ENCODE measurements at regions not wholly inside any gene's neighbourhood (a gene's known extent, or its start where the extent isn't known, plus 50 kb on each side); places are given as distances from the start of the nearest gene placed in this dataset.
A peak's percentile ranks its signal among the peaks of the same experiment; 100 is the strongest.

DNA sequence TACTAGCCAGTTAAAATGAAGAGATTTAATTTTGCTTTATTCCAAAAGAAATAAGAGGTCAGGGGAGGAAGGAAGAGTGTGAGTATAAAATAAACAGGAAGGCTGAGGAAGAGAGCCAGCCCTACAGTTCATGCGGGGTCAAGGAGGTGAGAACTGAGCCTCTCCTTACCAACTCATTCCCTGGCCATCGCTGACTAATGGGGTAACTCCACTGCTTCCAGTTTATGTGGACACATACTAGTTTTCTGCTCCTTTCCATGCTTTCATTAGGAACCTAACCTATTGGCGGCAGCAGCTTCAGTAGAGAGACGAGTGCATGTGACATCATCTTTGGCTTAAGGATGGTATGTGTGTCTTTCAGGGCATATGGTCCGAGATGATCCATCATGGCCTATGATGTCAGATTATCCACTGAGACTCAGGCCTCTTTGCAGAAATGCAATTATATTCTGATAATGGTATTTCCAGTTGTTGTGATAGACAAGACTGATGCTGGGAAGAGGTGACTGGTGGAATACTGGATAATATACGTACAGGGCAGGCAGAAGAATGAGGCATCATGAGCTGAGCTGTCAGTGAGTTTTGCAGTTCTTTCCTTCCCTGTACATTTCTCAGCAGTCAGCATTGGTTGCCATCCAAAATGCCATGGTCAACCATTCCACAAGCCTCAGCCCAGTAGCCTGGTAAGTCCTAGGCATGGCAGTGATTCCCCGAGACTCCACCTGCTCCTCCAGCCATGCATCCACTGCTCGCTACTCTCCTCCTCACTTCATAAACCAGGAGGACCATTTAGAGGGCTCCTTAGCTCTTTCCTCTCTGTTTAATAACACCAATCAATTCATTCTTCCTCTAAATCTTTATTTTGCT lies 184.6 kb upstream of the OSR1 start:
- no peak overlapping the region for H3K27ac ChIP-seq (ENCODE audit: low read length)
- H3K27me3 ChIP-seq (ENCODE audit: control insufficient read depth, insufficient read depth, low read length): no peaks in the 10 kb centered on the region
- no peak for DNase-seq
- 98% methylated on average over 4 of the region's 8 CpGs for WGBS (ENCODE audit: insufficient coverage, low lambda C conversion rate)
- H3K36me3 ChIP-seq (ENCODE audit: control insufficient read depth, insufficient read depth, low read length): no peaks in the 10 kb centered on the region
- H3K9me3 ChIP-seq (ENCODE audit: control insufficient read depth, low read depth, low read length): no peaks in the 10 kb centered on the region
- no peak overlapping the region for H3K4me3 ChIP-seq (ENCODE audit: low read length)
- no peaks in the 10 kb centered on the region for H3K4me1 ChIP-seq (ENCODE audit: control insufficient read depth, insufficient read depth, low read length)

DNA sequence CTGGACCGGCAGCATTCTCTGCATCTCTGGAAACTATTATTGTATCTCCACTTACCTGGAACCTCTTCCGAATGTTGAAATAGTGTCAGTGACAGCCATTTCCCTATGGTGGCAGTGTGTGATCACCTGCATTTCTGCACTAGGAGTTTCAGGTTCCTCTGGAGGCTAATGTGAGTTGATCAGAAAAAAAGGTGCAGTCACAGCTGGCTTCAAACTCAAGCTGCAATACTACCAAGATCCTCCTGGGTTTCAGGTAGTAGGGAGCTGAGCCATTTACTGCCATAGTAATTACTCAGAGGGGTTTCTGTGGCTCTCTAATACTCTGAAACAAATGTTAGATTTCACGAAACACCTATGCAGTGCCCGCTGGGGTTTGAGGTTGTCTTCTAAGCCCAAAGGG lies 183.5 kb upstream of the OSR1 start:
- no peaks in the 10 kb centered on the region for H3K36me3 ChIP-seq (ENCODE audit: control insufficient read depth, insufficient read depth, low read length)

DNA sequence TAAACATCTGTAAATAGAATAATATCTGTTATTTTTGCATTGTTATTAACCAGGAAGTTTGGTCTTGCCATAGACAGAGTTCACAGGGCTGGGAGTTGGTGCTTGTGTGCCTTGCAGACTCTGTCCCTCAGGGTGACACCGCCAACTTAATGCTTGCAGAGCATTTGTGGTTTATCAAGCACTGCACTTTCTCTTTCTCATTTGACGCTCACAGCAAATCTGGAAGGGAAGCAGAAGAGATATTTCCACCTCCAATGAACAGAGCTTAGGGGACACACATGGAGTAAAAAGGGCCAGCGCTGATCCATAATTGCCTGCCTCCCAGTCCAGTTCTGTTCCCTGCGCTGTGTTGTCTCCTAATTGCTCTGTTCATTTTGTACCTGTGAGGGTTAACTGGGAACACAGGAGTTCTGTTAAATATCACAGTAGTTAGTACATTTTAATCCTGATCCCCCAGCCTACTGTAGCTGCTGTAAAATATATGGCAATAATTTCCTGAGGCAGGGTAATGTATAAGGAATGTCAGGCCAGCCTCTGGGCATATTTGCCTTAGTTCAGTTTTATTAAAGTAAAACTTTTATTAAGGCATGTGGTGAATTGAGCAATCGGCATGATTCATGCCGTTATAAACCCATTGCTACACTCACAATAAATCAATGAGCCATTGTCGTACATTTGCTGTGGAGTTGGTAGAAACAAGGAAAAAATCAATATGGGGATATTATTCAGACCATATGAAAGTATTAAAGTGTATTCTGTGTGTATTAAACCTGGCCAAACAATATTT lies 182.5 kb upstream of the OSR1 start:
- no peak overlapping the region for H3K27ac ChIP-seq (ENCODE audit: low read length)
- H3K4me3 ChIP-seq (ENCODE audit: low read length): no peak overlapping the region
- DNase-seq: peak in 1 of 2 donors; percentile 8
- no peaks in the 10 kb centered on the region for H3K9me3 ChIP-seq (ENCODE audit: control insufficient read depth, low read depth, low read length)
- H3K27me3 ChIP-seq (ENCODE audit: control insufficient read depth, insufficient read depth, low read length): no peaks in the 10 kb centered on the region
- WGBS (ENCODE audit: insufficient coverage, low lambda C conversion rate): 90% methylated on average over 2 of the region's 7 CpGs
- H3K4me1 ChIP-seq (ENCODE audit: control insufficient read depth, insufficient read depth, low read length): no peaks in the 10 kb centered on the region
- H3K36me3 ChIP-seq (ENCODE audit: control insufficient read depth, insufficient read depth, low read length): no peaks in the 10 kb centered on the region

More for the DNA sequence above, 183.5 kb upstream of the OSR1 start:
- no CpG with 5 or more reads among the region's 4 CpGs for WGBS (ENCODE audit: insufficient coverage, low lambda C conversion rate)
- Histone ChIP-seq H3K27me3 (ENCODE audit: control insufficient read depth, insufficient read depth, low read length) (no peaks in the 10 kb centered on the region), H3K4me1 (ENCODE audit: control insufficient read depth, insufficient read depth, low read length) (no peaks in the 10 kb centered on the region), H3K9me3 (ENCODE audit: control insufficient read depth, low read depth, low read length) (no peaks in the 10 kb centered on the region), H3K4me3 (ENCODE audit: low read length) (no peak overlapping the region), H3K27ac (ENCODE audit: low read length) (no peak overlapping the region)
- no peak for DNase-seq

DNA sequence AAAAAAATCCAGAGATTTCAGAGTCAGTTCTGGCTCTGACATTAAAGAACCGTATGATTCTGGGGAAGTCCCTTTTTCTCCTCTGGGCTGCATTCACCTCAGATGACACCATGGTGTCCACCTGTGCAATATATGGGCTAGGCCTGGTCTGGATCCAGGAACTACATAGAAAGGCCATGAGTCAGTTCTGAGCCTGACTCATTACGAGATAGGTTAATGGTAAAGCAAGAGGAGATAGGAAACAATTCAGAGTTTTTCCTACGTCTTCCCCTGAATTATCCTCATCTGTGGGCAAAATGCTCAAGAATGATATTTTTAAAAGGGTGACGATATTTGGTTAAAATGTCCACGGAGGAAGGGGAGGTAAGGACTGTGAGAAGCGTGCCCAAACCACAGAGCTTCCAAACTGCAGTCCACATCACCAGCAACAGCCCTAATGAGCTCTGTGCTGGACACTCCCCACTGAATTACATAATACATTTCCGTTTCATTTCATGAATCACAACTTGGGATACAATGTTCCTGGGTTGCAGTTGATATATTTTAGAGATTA lies 180.1 kb upstream of the OSR1 start:
- Histone ChIP-seq H3K4me3 (ENCODE audit: low read length) (no peak overlapping the region), H3K36me3 (ENCODE audit: control insufficient read depth, insufficient read depth, low read length) (no peaks in the 10 kb centered on the region), H3K27ac (ENCODE audit: low read length) (no peak overlapping the region), H3K27me3 (ENCODE audit: control insufficient read depth, insufficient read depth, low read length) (no peaks in the 10 kb centered on the region), H3K4me1 (ENCODE audit: control insufficient read depth, insufficient read depth, low read length) (no peaks in the 10 kb centered on the region), H3K9me3 (ENCODE audit: control insufficient read depth, low read depth, low read length) (no peaks in the 10 kb centered on the region)
- no peak for DNase-seq
- no CpG with 5 or more reads among the region's 7 CpGs for WGBS (ENCODE audit: insufficient coverage, low lambda C conversion rate)

DNA sequence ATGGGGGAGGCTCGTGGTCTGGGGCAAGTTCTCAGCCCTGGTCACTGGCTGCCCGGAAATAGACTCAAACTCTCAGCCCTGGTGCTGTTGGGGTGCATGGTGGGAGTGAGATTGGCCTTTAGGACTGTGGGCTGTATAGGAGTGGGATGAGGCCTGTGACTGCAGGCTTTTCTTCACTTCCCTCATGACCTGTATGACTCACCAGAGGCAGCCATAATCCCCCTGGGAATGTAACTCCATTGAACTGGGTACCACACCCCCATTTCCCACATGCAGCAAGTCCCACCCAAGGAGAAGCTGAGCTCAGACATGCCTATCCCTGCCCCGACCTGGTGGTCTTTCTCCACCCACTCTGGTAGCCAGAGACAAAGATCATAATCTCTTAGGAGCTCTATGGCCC lies 177.7 kb upstream of the OSR1 start:
- Histone ChIP-seq H3K27me3 (ENCODE audit: control insufficient read depth, insufficient read depth, low read length) (no peaks in the 10 kb centered on the region), H3K27ac (ENCODE audit: low read length) (no peak overlapping the region), H3K9me3 (ENCODE audit: control insufficient read depth, low read depth, low read length) (no peaks in the 10 kb centered on the region), H3K36me3 (ENCODE audit: control insufficient read depth, insufficient read depth, low read length) (no peaks in the 10 kb centered on the region), H3K4me1 (ENCODE audit: control insufficient read depth, insufficient read depth, low read length) (no peaks in the 10 kb centered on the region), H3K4me3 (ENCODE audit: low read length) (no peak overlapping the region)
- DNase-seq: no peak
- no CpG with 5 or more reads among the region's 3 CpGs for WGBS (ENCODE audit: insufficient coverage, low lambda C conversion rate)

DNA sequence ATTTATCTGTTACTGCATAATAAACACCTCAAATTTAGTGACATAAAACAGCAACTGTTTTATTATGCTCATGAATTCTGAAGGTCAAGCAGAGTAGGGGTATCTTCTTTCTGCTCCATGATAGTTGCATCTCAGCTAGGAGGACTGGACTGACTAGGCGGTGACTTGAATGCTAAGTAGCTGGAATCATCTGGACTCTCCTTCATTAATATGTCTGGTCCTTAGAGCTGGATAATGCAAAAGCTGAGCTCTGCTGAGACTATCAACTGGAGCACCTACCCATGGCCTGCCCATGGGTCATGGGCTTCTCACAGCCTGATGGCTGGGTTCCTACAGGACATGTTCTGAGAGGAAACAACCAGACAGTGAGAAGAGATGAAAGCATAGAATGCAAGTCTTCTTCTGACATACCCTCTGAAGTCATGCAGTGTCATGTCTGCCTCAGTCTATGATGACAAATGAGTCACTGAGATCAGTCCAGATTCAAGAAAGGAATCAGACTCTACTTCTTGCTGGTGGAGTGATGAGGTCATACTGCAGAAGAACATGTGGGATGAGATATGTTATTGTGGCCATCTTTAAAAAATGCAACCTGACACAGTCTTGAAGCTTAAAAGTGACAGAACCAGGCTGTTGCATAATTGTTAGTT lies 174.2 kb upstream of the OSR1 start:
- WGBS (ENCODE audit: insufficient coverage, low lambda C conversion rate): no CpG with 5 or more reads among the region's 1 CpG
- no peaks in the 10 kb centered on the region for H3K27me3 ChIP-seq (ENCODE audit: control insufficient read depth, insufficient read depth, low read length)
- DNase-seq: no peak

DNA sequence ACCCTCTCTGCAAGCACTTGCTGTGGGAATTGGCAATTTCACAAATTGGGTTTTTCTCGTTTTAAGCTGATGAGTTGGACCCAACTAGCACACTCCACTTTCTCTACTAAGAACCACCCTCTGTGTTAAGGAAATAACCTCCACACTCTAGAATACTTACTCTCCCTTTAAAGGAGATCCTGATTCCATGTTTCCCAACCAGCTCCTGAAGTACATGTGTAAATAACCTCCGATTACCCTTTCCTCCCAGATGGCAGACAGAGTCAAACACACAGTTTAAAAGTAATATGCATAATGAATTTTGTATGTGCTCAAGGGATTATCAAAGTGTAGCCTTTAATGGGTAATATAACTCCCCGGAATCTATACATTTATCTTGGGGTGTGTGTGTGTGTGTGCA lies 171.3 kb upstream of the OSR1 start:
- H3K27ac ChIP-seq (ENCODE audit: low read length): no peak overlapping the region
- no peaks in the 10 kb centered on the region for H3K4me1 ChIP-seq (ENCODE audit: control insufficient read depth, insufficient read depth, low read length)
- no peaks in the 10 kb centered on the region for H3K36me3 ChIP-seq (ENCODE audit: control insufficient read depth, insufficient read depth, low read length)
- DNase-seq: no peak
- H3K4me3 ChIP-seq (ENCODE audit: low read length): no peak overlapping the region
- WGBS (ENCODE audit: insufficient coverage, low lambda C conversion rate): no CpG with 5 or more reads among the region's 3 CpGs
- no peaks in the 10 kb centered on the region for H3K9me3 ChIP-seq (ENCODE audit: control insufficient read depth, low read depth, low read length)
- no peaks in the 10 kb centered on the region for H3K27me3 ChIP-seq (ENCODE audit: control insufficient read depth, insufficient read depth, low read length)

More for the DNA sequence above, 174.2 kb upstream of the OSR1 start:
- no peaks in the 10 kb centered on the region for H3K9me3 ChIP-seq (ENCODE audit: control insufficient read depth, low read depth, low read length)
- H3K36me3 ChIP-seq (ENCODE audit: control insufficient read depth, insufficient read depth, low read length): no peaks in the 10 kb centered on the region
- H3K4me1 ChIP-seq (ENCODE audit: control insufficient read depth, insufficient read depth, low read length): no peaks in the 10 kb centered on the region
- no peak overlapping the region for H3K27ac ChIP-seq (ENCODE audit: low read length)
- H3K4me3 ChIP-seq (ENCODE audit: low read length): no peak overlapping the region

DNA sequence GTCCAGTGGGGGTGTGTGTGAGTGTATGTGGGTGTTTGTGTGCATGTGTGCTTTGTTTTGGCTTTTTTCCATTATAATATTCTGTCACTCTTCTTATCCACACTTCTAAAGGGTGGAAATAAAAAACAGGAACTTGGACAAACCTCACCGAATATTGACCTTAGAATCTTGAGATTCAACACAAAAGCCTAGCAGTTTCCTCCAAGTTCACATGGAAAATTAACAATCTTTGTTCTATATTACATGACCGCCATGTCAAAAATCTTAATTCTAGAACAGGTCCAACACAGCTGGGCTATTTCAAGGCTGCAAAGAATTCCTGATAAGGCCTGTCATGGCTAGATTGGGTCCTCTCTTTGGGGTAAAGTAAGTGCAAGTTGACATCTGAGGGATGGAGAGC lies 169.3 kb upstream of the OSR1 start:
- H3K27ac ChIP-seq (ENCODE audit: low read length): no peak overlapping the region
- no peak for DNase-seq
- no peaks in the 10 kb centered on the region for H3K27me3 ChIP-seq (ENCODE audit: control insufficient read depth, insufficient read depth, low read length)
- no peaks in the 10 kb centered on the region for H3K36me3 ChIP-seq (ENCODE audit: control insufficient read depth, insufficient read depth, low read length)
- 100% methylated on average over 1 of the region's 2 CpGs for WGBS (ENCODE audit: insufficient coverage, low lambda C conversion rate)
- no peak overlapping the region for H3K4me3 ChIP-seq (ENCODE audit: low read length)
- H3K9me3 ChIP-seq (ENCODE audit: control insufficient read depth, low read depth, low read length): no peaks in the 10 kb centered on the region
- H3K4me1 ChIP-seq (ENCODE audit: control insufficient read depth, insufficient read depth, low read length): no peaks in the 10 kb centered on the region

DNA sequence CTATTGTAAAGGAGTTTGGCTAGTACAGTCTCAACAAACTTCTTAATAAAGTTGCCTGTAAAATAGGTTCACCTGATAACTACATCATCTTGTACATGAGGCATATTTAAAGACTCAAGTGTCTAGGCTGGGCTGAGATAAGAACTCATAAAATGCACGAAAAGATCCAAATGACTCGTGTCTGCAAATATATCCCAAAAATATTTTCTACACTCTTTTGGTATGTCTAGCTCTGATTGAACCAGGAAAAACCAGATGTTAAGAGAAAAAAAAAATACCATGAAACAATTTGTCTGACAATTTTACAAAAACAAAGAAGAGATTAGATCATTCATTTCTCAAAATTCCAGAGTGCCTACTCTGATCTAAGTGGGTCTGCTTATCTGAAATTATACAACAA lies 166.9 kb upstream of the OSR1 start:
- Histone ChIP-seq H3K9me3 (ENCODE audit: control insufficient read depth, low read depth, low read length) (no peaks in the 10 kb centered on the region), H3K4me3 (ENCODE audit: low read length) (no peak overlapping the region), H3K27ac (ENCODE audit: low read length) (no peak overlapping the region), H3K27me3 (ENCODE audit: control insufficient read depth, insufficient read depth, low read length) (no peaks in the 10 kb centered on the region), H3K36me3 (ENCODE audit: control insufficient read depth, insufficient read depth, low read length) (no peaks in the 10 kb centered on the region), H3K4me1 (ENCODE audit: control insufficient read depth, insufficient read depth, low read length) (no peaks in the 10 kb centered on the region)
- DNase-seq: no peak
- WGBS (ENCODE audit: insufficient coverage, low lambda C conversion rate): 33% methylated on average over 1 of the region's 2 CpGs

DNA sequence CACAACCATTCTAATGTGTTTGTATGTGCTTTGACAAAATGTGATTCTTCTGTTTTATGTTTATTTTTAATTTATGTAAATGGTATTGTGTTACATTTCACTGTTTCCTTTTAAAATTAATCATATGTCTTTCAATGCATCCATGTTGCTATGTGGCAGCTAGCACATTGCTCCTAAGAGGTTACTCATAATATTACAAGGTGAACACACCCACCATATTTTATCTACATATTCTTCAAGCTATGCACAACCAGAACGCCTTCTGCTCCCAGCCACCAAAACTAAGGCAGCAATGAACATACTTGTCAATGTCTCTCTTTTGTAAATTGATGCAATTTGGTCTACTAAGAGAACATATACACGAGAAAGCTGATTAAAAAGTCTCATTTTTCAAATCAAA lies 160.6 kb upstream of the OSR1 start:
- H3K4me3 ChIP-seq (ENCODE audit: low read length): no peak overlapping the region
- 88% methylated on average over 1 of the region's 2 CpGs for WGBS (ENCODE audit: insufficient coverage, low lambda C conversion rate)
- H3K36me3 ChIP-seq (ENCODE audit: control insufficient read depth, insufficient read depth, low read length): no peaks in the 10 kb centered on the region
- H3K27me3 ChIP-seq (ENCODE audit: control insufficient read depth, insufficient read depth, low read length): no peaks in the 10 kb centered on the region
- DNase-seq: no peak
- H3K9me3 ChIP-seq (ENCODE audit: control insufficient read depth, low read depth, low read length): no peaks in the 10 kb centered on the region
- H3K4me1 ChIP-seq (ENCODE audit: control insufficient read depth, insufficient read depth, low read length): no peaks in the 10 kb centered on the region
- no peak overlapping the region for H3K27ac ChIP-seq (ENCODE audit: low read length)
